Gastroesophageal sphincter (tissue), 4 donors: ENCODE measurements at regions not wholly inside any gene's neighbourhood (a gene's known extent, or its start where the extent isn't known, plus 50 kb on each side); places are given as distances from the start of the nearest gene placed in this dataset.

Experiments used
- ATAC-seq: fragments of 150-250 bp; one replicate; pipeline ENCODE4 v1.9.1; 2016; ENCODE audit warnings: mild to moderate bottlenecking, moderate library complexity
- H3K27ac ChIP-seq, 4 donors: fragments of 200-600 bp; sonication (generic) in 3 of 4; 1 replicate in 3 of 4; 2 replicates in 1 of 4; pipeline ENCODE4 v1.5.1; 2016 to 2019
- H3K27me3 ChIP-seq: fragments of 200-600 bp; sonication (generic); one replicate; pipeline ENCODE4 v1.5.1; 2019
- H3K36me3 ChIP-seq, 2 donors: fragments of 200-600 bp; sonication (generic); one replicate each; pipeline ENCODE4 v1.5.1; 2019; ENCODE audit warnings: control low read depth in 1 of 2
- H3K4me1 ChIP-seq, 3 donors: fragments of 200-600 bp; sonication (generic); 1 replicate in 2 of 3; 2 replicates in 1 of 3; pipeline ENCODE4 v1.5.1; 2016 to 2019; ENCODE audit warnings: control low read depth in 2 of 3
- H3K4me3 ChIP-seq, 2 donors: fragments of 200-600 bp; sonication (generic); one replicate each; pipeline ENCODE4 v1.5.1; 2019; ENCODE audit warnings: mild to moderate bottlenecking in 1 of 2, moderate library complexity in 1 of 2
- H3K9me3 ChIP-seq, 3 donors: fragments of 200-600 bp; sonication (generic); one replicate each; pipeline ENCODE4 v1.5.1; 2017 to 2019; ENCODE audit warnings: control low read depth in 2 of 3
- EP300 ChIP-seq: sonication (generic); formaldehyde crosslinking; IDR thresholded peaks from one replicate; pipeline ENCODE4 v1.6.1; 2017; ENCODE audit warnings: antibody characterized with exemption, mild to moderate bottlenecking
- POLR2A ChIP-seq, 2 donors: fragments of 450-650 bp; IDR thresholded peaks; one replicate each; pipeline ENCODE4 v1.6.1; 2017; ENCODE audit warnings: antibody characterized with exemption in 2 of 2, mild to moderate bottlenecking in 2 of 2, moderate library complexity in 1 of 2
- POLR2AphosphoS5 ChIP-seq: sonication (generic); formaldehyde crosslinking; IDR thresholded peaks from one replicate; pipeline ENCODE4 v1.6.1; 2017; ENCODE audit warnings: antibody characterized with exemption
- WGBS, 2 donors: methylation state at CpG; one replicate each; pipeline ENCODE4 v1.1.5; 2018; ENCODE audit warnings: low coverage in 1 of 2; 5-methylcytosine and 5-hydroxymethylcytosine counted together
- TF ChIP-seq, protein P1 (sequence below), 4 experiments: fragments of 200-600 bp in 2 of 4; fragments of 450-650 bp in 2 of 4; sonication (generic) in 1 of 4; IDR thresholded peaks; one replicate each; pipeline ENCODE4 v1.5.1; 2017 to 2019; ENCODE audit warnings: antibody characterized with exemption in 4 of 4, mild to moderate bottlenecking in 2 of 4, moderate library complexity in 2 of 4

GRCh38 chr7:15848901-15849300 is 162.4 kb upstream of the MEOX2 start:
- H3K27me3 ChIP-seq: no peaks in the 10 kb centered on the region
- no peak overlapping the region for H3K27ac ChIP-seq
- H3K9me3 ChIP-seq: no peaks in the 10 kb centered on the region
- no peak overlapping the region for H3K4me3 ChIP-seq
- 82% methylated on average over 1 of the region's 1 CpG; no CpG with 5 or more reads in 1 of the 2 donors for WGBS, 2 donors
- no peaks in the 10 kb centered on the region for H3K36me3 ChIP-seq
- H3K4me1 ChIP-seq: peaks cover 0 to 6% (median 0%) of the 10 kb centered on the region in 3 donors
- ATAC-seq: no peak
- TF ChIP-seq EP300 (no peak), POLR2A (IDR thresholded peaks at IDR 0.05) (no peak), POLR2AphosphoS5 (no peak)
- TF ChIP-seq, protein P1, sequence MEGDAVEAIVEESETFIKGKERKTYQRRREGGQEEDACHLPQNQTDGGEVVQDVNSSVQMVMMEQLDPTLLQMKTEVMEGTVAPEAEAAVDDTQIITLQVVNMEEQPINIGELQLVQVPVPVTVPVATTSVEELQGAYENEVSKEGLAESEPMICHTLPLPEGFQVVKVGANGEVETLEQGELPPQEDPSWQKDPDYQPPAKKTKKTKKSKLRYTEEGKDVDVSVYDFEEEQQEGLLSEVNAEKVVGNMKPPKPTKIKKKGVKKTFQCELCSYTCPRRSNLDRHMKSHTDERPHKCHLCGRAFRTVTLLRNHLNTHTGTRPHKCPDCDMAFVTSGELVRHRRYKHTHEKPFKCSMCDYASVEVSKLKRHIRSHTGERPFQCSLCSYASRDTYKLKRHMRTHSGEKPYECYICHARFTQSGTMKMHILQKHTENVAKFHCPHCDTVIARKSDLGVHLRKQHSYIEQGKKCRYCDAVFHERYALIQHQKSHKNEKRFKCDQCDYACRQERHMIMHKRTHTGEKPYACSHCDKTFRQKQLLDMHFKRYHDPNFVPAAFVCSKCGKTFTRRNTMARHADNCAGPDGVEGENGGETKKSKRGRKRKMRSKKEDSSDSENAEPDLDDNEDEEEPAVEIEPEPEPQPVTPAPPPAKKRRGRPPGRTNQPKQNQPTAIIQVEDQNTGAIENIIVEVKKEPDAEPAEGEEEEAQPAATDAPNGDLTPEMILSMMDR (IDR thresholded peaks at IDR 0.05): no peak

DNA sequence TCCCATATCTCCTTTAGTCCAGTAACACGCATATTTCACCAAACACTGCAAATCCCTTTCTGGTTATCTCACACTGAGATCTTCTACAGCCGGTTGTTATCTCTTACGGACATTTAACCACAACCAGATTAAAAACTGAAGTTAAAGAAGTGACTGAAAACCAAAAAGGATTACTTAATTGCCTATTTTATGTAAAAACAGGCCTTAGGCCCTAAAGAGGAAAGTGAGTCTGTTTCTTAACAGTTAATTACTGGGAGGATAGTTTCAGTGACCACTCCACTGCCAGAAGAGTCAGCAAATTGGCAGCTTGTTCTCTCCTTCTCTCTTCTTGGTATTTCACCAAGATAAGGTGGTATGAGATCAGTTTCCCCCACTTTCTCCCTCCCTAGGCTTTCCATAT is 161.9 kb upstream of the MEOX2 start:
- no peak for ATAC-seq
- no peaks in the 10 kb centered on the region for H3K9me3 ChIP-seq
- no peaks in the 10 kb centered on the region for H3K36me3 ChIP-seq
- 66 to 74% methylated on average over 3 of the region's 3 CpGs for WGBS, 2 donors
- peaks cover 0 to under 1% (median 0%) of the 10 kb centered on the region in 3 donors for H3K4me1 ChIP-seq
- no peaks in the 10 kb centered on the region for H3K27me3 ChIP-seq
- H3K27ac ChIP-seq: no peak overlapping the region
- no peak overlapping the region for H3K4me3 ChIP-seq
- TF ChIP-seq, protein P1 (IDR thresholded peaks at IDR 0.05): no peak
- TF ChIP-seq POLR2A (IDR thresholded peaks at IDR 0.05): no peak
- no peak for TF ChIP-seq POLR2AphosphoS5
- TF ChIP-seq EP300: no peak

GRCh38 chr7:15845868-15846267 is 159.4 kb upstream of the MEOX2 start:
- WGBS, 2 donors: 70 to 86% methylated on average over 3 of the region's 3 CpGs
- ATAC-seq: no peak
- TF ChIP-seq, protein P1 (IDR thresholded peaks at IDR 0.05): no peak

DNA sequence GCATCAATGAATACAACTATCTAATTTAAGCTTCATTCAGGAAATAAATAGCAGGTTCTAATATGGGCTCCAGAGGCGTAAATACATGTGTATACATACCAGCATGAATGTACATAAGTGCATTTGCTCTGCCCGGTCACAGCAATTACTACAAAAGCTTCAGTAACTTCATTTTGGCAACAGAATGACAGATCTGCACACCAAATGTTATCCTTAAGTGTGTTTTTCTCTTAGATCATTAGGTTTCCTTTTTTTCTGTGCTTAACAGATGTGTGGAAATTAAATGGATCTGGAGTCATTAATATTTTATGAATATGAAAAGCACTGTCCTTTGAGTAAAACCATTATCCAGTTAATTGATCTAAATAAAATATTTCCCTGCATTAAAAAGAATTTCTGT is 159.0 kb upstream of the MEOX2 start:
- TF ChIP-seq EP300: no peak
- TF ChIP-seq POLR2A (IDR thresholded peaks at IDR 0.05): no peak
- no peak for TF ChIP-seq POLR2AphosphoS5
- TF ChIP-seq, protein P1 (IDR thresholded peaks at IDR 0.05): no peak
- Histone ChIP-seq H3K27me3 (no peaks in the 10 kb centered on the region), H3K36me3 (no peaks in the 10 kb centered on the region), H3K9me3 (no peaks in the 10 kb centered on the region), H3K27ac (no peak overlapping the region), H3K4me3 (no peak overlapping the region), H3K4me1 (no peaks in the 10 kb centered on the region)
- no peak for ATAC-seq
- 76 to 77% methylated on average over 2 of the region's 2 CpGs for WGBS, 2 donors

More at GRCh38 chr7:15845868-15846267, 159.4 kb upstream of the MEOX2 start:
- H3K36me3 ChIP-seq: no peaks in the 10 kb centered on the region
- H3K4me3 ChIP-seq: no peak overlapping the region
- no peaks in the 10 kb centered on the region for H3K4me1 ChIP-seq
- no peaks in the 10 kb centered on the region for H3K27me3 ChIP-seq
- no peaks in the 10 kb centered on the region for H3K9me3 ChIP-seq
- no peak overlapping the region for H3K27ac ChIP-seq

GRCh38 chr7:15839416-15840100 is 153.1 kb upstream of the MEOX2 start:
- Histone ChIP-seq H3K4me3 (peak overlapping the region; percentile 38 to 46), H3K36me3 (no peaks in the 10 kb centered on the region), H3K27me3 (no peaks in the 10 kb centered on the region), H3K9me3 (no peaks in the 10 kb centered on the region), H3K4me1 (peaks cover 0 to 19% (median 4%) of the 10 kb centered on the region in 3 donors), H3K27ac (peak overlapping the region; percentile 70 to 84 (median 80))
- TF ChIP-seq POLR2A (IDR thresholded peaks at IDR 0.05): no peak
- TF ChIP-seq POLR2AphosphoS5: peak; percentile 38
- peak; percentile 80 for ATAC-seq
- 5 to 12% methylated on average over 12 to 15 of the region's 15 CpGs for WGBS, 2 donors
